Bronchial epithelial cell (primary cell): ENCODE measurements at regions not wholly inside any gene's neighbourhood (a gene's known extent, or its start where the extent isn't known, plus 50 kb on each side); places are given as distances from the start of the nearest gene placed in this dataset.

ENCODE experiments used
- DNase-seq: peaks from one replicate; pipeline ENCODE4 v3.0.0-alpha.2; 2010; ENCODE audit warnings: low read depth
- FAIRE-seq: peaks from 2 replicates; lab custom pipeline; 2011; peaks lifted over from hg19 to GRCh38; lab: Jason Lieb, UNC
- H3K27me3 ChIP-seq: 2 replicates; pipeline ENCODE4 v1.5.1; 2011; ENCODE audit warnings: low read length; ENCODE audit not compliant: control insufficient read depth, insufficient read depth
- H3K36me3 ChIP-seq: 2 replicates; pipeline ENCODE4 v1.5.1; 2011; ENCODE audit warnings: low read length; ENCODE audit not compliant: control insufficient read depth, insufficient read depth
- H3K4me3 ChIP-seq: 2 replicates; pipeline ENCODE4 v1.5.1; 2011; ENCODE audit warnings: mild to moderate bottlenecking, low read depth, low read length, control low read depth
- TF ChIP-seq, protein P1 (sequence below): IDR thresholded peaks from 2 replicates; pipeline ENCODE4 v1.5.1; 2011; ENCODE audit warnings: mild to moderate bottlenecking, moderate library complexity, low read length, control low read depth, inconsistent platforms; ENCODE audit not compliant: insufficient read depth, severe bottlenecking

DNA sequence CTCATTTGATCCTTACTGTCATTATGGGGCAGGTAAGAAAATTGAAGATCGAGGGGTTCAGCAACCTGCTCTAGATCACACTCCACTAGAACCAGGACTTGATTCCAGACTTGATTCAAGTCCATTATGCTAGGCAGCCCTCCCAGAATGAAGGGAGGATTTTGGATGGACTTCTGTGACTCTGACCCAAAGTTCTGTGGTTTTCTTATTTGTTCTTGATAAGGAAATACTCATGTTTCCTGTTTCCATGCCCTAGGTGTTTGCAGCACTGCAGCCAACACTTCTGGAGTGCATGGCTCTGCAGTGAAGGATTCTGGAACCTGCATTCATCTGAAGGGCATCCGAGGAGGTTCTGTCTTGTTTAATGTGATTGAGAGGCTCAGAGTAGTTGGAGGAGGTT, 140.0 kb downstream of the FCRL5 start:
- FAIRE-seq, result no peak
- TF ChIP-seq, protein P1, sequence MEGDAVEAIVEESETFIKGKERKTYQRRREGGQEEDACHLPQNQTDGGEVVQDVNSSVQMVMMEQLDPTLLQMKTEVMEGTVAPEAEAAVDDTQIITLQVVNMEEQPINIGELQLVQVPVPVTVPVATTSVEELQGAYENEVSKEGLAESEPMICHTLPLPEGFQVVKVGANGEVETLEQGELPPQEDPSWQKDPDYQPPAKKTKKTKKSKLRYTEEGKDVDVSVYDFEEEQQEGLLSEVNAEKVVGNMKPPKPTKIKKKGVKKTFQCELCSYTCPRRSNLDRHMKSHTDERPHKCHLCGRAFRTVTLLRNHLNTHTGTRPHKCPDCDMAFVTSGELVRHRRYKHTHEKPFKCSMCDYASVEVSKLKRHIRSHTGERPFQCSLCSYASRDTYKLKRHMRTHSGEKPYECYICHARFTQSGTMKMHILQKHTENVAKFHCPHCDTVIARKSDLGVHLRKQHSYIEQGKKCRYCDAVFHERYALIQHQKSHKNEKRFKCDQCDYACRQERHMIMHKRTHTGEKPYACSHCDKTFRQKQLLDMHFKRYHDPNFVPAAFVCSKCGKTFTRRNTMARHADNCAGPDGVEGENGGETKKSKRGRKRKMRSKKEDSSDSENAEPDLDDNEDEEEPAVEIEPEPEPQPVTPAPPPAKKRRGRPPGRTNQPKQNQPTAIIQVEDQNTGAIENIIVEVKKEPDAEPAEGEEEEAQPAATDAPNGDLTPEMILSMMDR, result no peak
- Histone ChIP-seq H3K4me3 (no peak overlapping the region), H3K36me3 (no peaks in the 10 kb centered on the region), H3K27me3 (no peaks in the 10 kb centered on the region)
- no peak for DNase-seq

DNA sequence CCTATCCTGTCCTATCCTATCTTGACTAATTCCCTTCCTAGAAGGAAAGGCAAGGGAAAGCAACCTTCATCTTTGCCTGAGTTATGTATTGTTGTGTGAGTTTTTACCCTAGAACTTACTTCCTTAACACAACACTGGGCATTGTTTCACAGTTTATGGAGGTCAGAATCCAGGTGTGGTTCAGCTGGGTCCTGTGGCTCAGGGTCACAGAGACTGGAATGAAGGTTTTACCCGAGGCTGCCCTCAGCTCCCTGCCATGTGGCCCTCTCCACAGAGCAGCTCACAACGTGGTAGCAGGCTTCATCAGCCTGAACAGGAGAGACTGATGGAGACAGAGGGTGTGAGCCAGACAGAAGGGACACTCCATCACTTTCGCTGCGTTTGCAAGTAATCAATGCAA, 140.5 kb downstream of the FCRL5 start:
- DNase-seq, result no peak
- TF ChIP-seq, protein P1, result no peak
- H3K4me3 ChIP-seq, result no peak overlapping the region
- FAIRE-seq, result no peak
- no peaks in the 10 kb centered on the region for H3K36me3 ChIP-seq
- H3K27me3 ChIP-seq, result no peaks in the 10 kb centered on the region

DNA sequence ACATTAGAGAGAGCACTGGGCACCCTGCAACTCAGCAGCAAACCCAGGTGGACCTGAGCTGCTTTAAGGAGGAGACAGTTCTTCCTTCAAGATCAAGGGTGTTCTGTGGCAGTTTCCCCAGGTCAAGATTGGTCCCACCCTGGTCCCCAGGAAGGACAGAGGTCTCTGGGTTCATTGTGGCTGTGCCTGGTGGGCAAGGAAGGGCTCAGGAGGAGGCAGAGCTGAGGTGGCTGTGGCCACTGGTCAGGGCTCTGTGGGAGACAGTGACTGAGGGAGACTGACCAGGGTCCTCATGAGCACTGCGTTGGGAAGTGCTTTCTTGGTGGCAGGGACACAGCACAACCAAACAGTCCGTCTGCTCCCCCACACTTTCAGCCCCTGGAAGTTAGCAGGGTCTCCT, 141.3 kb downstream of the FCRL5 start:
- Histone ChIP-seq H3K27me3 (no peaks in the 10 kb centered on the region), H3K36me3 (no peaks in the 10 kb centered on the region), H3K4me3 (no peak overlapping the region)
- FAIRE-seq, result no peak
- DNase-seq, result no peak
- TF ChIP-seq, protein P1, result no peak

DNA sequence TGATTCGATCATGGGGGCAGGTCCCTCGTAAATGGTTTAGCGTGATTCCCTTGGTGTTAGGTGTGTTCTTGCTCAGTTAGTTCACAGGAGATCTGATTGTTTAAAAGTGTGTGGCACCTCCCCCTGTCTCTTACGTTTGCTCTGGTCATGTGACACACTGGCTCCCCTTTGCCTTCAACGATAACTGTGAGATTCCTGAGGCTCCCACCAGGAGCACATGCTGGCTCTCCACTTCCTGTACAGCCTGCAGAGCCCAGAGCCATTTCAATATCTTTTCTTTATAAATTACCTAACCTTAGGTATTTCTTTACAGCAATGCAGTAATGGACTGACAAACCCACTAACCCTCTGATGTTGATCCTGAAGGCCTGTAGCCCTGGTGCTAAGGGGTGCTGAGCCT, 141.9 kb downstream of the FCRL5 start:
- Histone ChIP-seq H3K4me3 (no peak overlapping the region), H3K36me3 (no peaks in the 10 kb centered on the region), H3K27me3 (no peaks in the 10 kb centered on the region)
- FAIRE-seq (no peak), DNase-seq (no peak)
- TF ChIP-seq, protein P1, result no peak

DNA sequence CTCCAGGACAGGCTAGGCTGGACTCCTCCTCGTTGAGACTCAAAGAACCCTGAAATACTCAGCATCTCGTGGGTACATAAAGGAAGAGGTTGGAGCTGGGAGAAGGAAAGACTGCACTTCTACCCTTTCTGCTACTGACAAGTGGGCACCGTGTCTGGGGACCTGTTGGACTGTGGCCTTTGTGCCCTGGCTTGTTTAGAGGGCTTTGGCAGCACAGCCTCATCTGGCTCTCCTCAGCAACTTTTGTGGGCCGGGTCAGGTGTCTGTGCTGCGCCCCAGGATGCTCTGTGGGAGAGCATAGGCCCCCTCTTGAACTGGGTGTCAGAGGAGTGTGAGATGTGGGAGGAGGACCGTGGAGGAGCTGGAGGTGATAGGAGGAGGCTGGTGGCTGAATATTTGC, 142.4 kb downstream of the FCRL5 start:
- Histone ChIP-seq H3K36me3 (no peaks in the 10 kb centered on the region), H3K4me3 (no peak overlapping the region), H3K27me3 (no peaks in the 10 kb centered on the region)
- TF ChIP-seq, protein P1, result no peak
- DNase-seq (no peak), FAIRE-seq (no peak)

DNA sequence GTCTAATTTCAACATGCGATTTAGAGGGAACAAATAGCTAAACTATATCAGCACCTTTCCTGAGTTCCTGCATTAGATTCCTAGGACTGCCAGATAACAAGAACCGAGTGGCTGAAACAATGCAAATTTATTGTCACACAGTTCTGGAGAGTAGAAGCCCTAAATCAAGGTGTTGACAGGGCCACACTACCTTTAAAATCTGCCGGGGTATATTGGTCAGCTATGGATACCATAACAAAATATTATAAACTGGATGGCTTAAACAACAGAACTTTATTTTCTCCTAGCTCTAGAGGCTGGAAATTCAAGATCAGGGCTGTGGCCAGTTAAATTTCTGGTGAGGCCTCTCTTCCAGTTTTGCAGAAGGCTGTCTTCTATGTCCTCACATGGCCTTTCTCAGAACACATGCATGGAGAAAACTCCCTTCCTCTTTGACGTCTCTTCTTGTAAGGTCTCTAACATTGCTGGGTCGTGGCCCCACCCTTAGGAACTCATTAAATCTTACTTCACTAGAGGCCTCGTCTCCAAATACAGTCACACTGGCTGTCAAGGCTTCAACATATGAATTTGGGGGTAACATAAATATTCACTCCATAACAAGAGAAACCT, 144.3 kb downstream of the FCRL5 start:
- DNase-seq (no peak), FAIRE-seq (no peak)
- no peaks in the 10 kb centered on the region for H3K27me3 ChIP-seq
- no peaks in the 10 kb centered on the region for H3K36me3 ChIP-seq
- no peak overlapping the region for H3K4me3 ChIP-seq
- TF ChIP-seq, protein P1, result no peak
